Ishikawa (cell line): ENCODE measurements at regions not wholly inside any gene's neighbourhood (a gene's known extent, or its start where the extent isn't known, plus 50 kb on each side); places are given as distances from the start of the nearest gene placed in this dataset.

Experiments
- CEBPB ChIP-seq: IDR thresholded peaks from 2 replicates; pipeline ENCODE4 v1.6.1; 2012
- EGR1 ChIP-seq: IDR thresholded peaks from 2 replicates; pipeline ENCODE4 v1.6.1; 2012
- NFIC ChIP-seq: IDR thresholded peaks from 2 replicates; pipeline ENCODE4 v1.6.1; 2012
- RAD21 ChIP-seq: IDR thresholded peaks from 2 replicates; pipeline ENCODE4 v1.6.1; 2012; ENCODE audit warnings: low read depth
- TCF12 ChIP-seq: IDR thresholded peaks from 2 replicates; pipeline ENCODE4 v1.6.1; 2012; ENCODE audit warnings: low read depth
- TF ChIP-seq, protein P1 (sequence below): IDR thresholded peaks from 2 replicates; pipeline ENCODE4 v1.6.1; 2012
- TF ChIP-seq, protein P2 (sequence below): IDR thresholded peaks from 2 replicates; pipeline ENCODE4 v1.6.1; 2012; ENCODE audit warnings: low read depth, mild to moderate bottlenecking

DNA sequence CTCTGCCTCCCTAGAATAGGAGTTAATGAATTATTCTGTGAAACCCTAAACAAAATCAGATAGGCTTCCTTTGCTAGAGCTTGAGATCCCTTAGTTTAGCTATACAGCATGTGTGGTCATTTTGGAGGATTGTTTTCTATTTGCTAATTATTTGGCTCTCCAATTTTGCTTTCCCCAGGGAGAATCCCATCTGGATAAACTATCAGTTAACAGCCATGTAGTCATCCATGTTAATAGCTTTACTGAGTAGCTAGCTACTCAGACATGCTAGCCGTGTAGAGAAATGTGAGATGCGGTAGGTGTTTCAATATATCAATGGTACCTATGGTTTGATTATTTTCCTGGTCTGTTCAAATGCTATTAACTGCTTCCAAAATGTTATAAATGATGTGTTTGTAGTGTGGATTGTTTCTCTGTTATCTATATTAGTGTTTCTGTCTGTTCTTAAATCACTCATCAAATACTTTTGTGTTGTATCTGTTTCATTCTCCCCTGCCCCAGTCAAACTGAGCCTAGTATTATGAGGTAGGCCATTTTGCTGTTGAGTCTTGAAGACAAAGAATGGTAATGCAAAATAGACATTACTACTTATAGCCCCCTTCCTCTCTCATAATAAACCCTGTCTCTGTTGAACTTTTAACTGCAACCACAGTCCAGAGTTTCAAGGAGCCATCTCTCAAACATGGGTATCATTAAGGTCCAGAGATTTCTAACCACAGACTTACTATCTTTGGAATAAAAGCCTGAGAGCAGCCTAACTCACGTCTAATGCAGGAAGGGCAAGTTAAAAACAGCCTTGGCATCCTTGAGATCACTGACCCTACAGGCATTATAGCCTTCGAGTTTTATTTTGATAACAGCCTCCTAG, 56.1 kb upstream of the GRAMD1B start:
- TF ChIP-seq CEBPB (no peak), EGR1 (no peak), TCF12 (no peak), NFIC (no peak), RAD21 (no peak)
- TF ChIP-seq, protein P1, sequence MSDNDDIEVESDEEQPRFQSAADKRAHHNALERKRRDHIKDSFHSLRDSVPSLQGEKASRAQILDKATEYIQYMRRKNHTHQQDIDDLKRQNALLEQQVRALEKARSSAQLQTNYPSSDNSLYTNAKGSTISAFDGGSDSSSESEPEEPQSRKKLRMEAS: no peak
- TF ChIP-seq, protein P2, sequence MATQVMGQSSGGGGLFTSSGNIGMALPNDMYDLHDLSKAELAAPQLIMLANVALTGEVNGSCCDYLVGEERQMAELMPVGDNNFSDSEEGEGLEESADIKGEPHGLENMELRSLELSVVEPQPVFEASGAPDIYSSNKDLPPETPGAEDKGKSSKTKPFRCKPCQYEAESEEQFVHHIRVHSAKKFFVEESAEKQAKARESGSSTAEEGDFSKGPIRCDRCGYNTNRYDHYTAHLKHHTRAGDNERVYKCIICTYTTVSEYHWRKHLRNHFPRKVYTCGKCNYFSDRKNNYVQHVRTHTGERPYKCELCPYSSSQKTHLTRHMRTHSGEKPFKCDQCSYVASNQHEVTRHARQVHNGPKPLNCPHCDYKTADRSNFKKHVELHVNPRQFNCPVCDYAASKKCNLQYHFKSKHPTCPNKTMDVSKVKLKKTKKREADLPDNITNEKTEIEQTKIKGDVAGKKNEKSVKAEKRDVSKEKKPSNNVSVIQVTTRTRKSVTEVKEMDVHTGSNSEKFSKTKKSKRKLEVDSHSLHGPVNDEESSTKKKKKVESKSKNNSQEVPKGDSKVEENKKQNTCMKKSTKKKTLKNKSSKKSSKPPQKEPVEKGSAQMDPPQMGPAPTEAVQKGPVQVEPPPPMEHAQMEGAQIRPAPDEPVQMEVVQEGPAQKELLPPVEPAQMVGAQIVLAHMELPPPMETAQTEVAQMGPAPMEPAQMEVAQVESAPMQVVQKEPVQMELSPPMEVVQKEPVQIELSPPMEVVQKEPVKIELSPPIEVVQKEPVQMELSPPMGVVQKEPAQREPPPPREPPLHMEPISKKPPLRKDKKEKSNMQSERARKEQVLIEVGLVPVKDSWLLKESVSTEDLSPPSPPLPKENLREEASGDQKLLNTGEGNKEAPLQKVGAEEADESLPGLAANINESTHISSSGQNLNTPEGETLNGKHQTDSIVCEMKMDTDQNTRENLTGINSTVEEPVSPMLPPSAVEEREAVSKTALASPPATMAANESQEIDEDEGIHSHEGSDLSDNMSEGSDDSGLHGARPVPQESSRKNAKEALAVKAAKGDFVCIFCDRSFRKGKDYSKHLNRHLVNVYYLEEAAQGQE: no peak
